ENCODE measurements at regions not wholly inside any gene's neighbourhood (a gene's known extent, or its start where the extent isn't known, plus 50 kb on each side); places are given as distances from the start of the nearest gene placed in this dataset.

DNA sequence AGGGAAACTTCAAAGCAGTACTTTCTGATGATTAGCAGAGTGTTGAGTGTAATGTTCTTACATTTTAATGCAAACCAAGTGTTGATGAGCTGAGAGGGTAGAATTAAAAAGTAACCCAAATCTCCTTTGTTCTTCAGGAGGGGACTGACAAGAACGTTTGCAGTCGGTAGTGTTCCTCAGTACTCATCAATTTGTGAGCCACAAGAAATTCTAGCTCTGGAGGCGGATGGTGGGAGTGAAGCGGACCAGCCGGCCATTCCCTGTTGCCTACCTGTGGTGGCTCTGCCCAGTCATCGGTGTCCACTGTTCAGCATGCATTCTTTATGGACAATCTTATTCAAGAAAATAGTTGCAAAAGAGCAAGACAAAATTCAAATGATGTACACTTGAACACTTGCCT is 438.6 kb upstream of the POU3F3 start:
- TF ChIP-seq, protein P1, sequence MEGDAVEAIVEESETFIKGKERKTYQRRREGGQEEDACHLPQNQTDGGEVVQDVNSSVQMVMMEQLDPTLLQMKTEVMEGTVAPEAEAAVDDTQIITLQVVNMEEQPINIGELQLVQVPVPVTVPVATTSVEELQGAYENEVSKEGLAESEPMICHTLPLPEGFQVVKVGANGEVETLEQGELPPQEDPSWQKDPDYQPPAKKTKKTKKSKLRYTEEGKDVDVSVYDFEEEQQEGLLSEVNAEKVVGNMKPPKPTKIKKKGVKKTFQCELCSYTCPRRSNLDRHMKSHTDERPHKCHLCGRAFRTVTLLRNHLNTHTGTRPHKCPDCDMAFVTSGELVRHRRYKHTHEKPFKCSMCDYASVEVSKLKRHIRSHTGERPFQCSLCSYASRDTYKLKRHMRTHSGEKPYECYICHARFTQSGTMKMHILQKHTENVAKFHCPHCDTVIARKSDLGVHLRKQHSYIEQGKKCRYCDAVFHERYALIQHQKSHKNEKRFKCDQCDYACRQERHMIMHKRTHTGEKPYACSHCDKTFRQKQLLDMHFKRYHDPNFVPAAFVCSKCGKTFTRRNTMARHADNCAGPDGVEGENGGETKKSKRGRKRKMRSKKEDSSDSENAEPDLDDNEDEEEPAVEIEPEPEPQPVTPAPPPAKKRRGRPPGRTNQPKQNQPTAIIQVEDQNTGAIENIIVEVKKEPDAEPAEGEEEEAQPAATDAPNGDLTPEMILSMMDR (IDR thresholded peaks at IDR 0.05) = no peak
- no peak for TF ChIP-seq ZFX (IDR thresholded peaks at IDR 0.05; ENCODE audit: borderline replicate concordance)

Data from 22Rv1 (cell line).